Prostate gland (tissue), 2 donors: ENCODE measurements at regions not wholly inside any gene's neighbourhood (a gene's known extent, or its start where the extent isn't known, plus 50 kb on each side); places are given as distances from the start of the nearest gene placed in this dataset.

Experiments used
- DNase-seq: peaks from one replicate; pipeline ENCODE4 v3.0.0-alpha.2; 2019; ENCODE audit warnings: low spot score
- H3K27ac ChIP-seq, 2 donors: fragments of 200-600 bp; sonication (generic); 2 replicates each; pipeline ENCODE4 v1.5.1; 2017 to 2019
- H3K27me3 ChIP-seq: fragments of 200-600 bp; sonication (generic); replicated peaks from 2 replicates; pipeline ENCODE4 v1.5.1; 2019; ENCODE audit not compliant: insufficient read depth
- H3K36me3 ChIP-seq, 2 donors: fragments of 200-600 bp; sonication (generic); 1 replicate in 1 of 2; 2 replicates in 1 of 2; pipeline versions ENCODE4 v1.5.1 to v1.8.1; 2017 to 2019
- H3K4me1 ChIP-seq: fragments of 200-600 bp; sonication (generic); replicated peaks from 2 replicates; pipeline ENCODE4 v1.5.1; 2019
- H3K4me3 ChIP-seq, 2 donors: fragments of 200-600 bp; sonication (generic); 2 replicates each; pipeline ENCODE4 v1.5.1; 2017 to 2019
- H3K9me3 ChIP-seq: fragments of 200-600 bp; sonication (generic); 2 replicates; pipeline ENCODE4 v1.5.1; 2017
- CTCF ChIP-seq, 4 experiments: fragments of 200-600 bp in 2 of 4; fragments of 450-650 bp in 2 of 4; sonication (generic) in 2 of 4; IDR thresholded peaks; 1 replicate in 3 of 4; 2 replicates in 1 of 4; pipeline ENCODE4 v1.5.1; 2016 to 2019; ENCODE audit warnings: antibody characterized with exemption in 4 of 4, mild to moderate bottlenecking in 2 of 4, moderate library complexity in 2 of 4
- POLR2A ChIP-seq: fragments of 450-650 bp; IDR thresholded peaks from one replicate; pipeline ENCODE4 v1.6.1; 2016; ENCODE audit warnings: antibody characterized with exemption, mild to moderate bottlenecking
- POLR2AphosphoS5 ChIP-seq: sonication (generic); formaldehyde crosslinking; IDR thresholded peaks from one replicate; pipeline ENCODE4 v1.6.1; 2017; ENCODE audit warnings: antibody characterized with exemption
- WGBS: methylation state at CpG from one replicate; pipeline ENCODE4 v1.1.5; 2018; 5-methylcytosine and 5-hydroxymethylcytosine counted together
- intact Hi-C: fragments of 100-400 bp; cut with DNase I; formaldehyde crosslinking; loops from one replicate; pipeline ENCODE4 v1.14.2; 2022

GRCh38 chr12:73065913-73066312, 793.7 kb downstream of the TRHDE start:
- Histone ChIP-seq H3K27me3 (no peaks in the 10 kb centered on the region), H3K4me1 (no peaks in the 10 kb centered on the region), H3K27ac (no peak overlapping the region), H3K4me3 (no peak overlapping the region), H3K9me3 (no peaks in the 10 kb centered on the region), H3K36me3 (no peaks in the 10 kb centered on the region)
- TF ChIP-seq CTCF (IDR thresholded peaks at IDR 0.05) (no peak), POLR2A (no peak), POLR2AphosphoS5 (no peak)
- no peak for DNase-seq
- intact Hi-C loops, result no loop called here
- 82% methylated on average over 3 of the region's 3 CpGs for WGBS

GRCh38 chr12:73067616-73068015, 795.4 kb downstream of the TRHDE start:
- no peak for TF ChIP-seq POLR2A
- H3K9me3 ChIP-seq, result no peaks in the 10 kb centered on the region
- WGBS, result 96% methylated on average over 5 of the region's 5 CpGs

GRCh38 chr12:73072214-73072613, 800.0 kb downstream of the TRHDE start:
- intact Hi-C loops, result no loop called here
- Histone ChIP-seq H3K4me3 (no peak overlapping the region), H3K36me3 (no peaks in the 10 kb centered on the region), H3K27me3 (no peaks in the 10 kb centered on the region), H3K4me1 (no peaks in the 10 kb centered on the region), H3K27ac (no peak overlapping the region), H3K9me3 (no peaks in the 10 kb centered on the region)
- WGBS, result 95% methylated on average over 4 of the region's 4 CpGs
- TF ChIP-seq POLR2AphosphoS5 (no peak), CTCF (IDR thresholded peaks at IDR 0.05) (no peak), POLR2A (no peak)
- DNase-seq, result no peak

More at GRCh38 chr12:73067616-73068015, 795.4 kb downstream of the TRHDE start:
- Histone ChIP-seq H3K27ac (no peak overlapping the region), H3K4me3 (no peak overlapping the region), H3K36me3 (no peaks in the 10 kb centered on the region), H3K4me1 (no peaks in the 10 kb centered on the region), H3K27me3 (no peaks in the 10 kb centered on the region)
- DNase-seq, result no peak
- intact Hi-C loops, result no loop called here

GRCh38 chr12:73076760-73077159, 804.6 kb downstream of the TRHDE start:
- no peaks in the 10 kb centered on the region for H3K4me1 ChIP-seq
- H3K9me3 ChIP-seq, result no peaks in the 10 kb centered on the region
- H3K36me3 ChIP-seq, result no peaks in the 10 kb centered on the region
- intact Hi-C loops, result no loop called here
- H3K4me3 ChIP-seq, result no peak overlapping the region
- TF ChIP-seq CTCF (IDR thresholded peaks at IDR 0.05) (no peak), POLR2AphosphoS5 (no peak), POLR2A (no peak)
- DNase-seq, result no peak
- no peak overlapping the region for H3K27ac ChIP-seq
- 83% methylated on average over 2 of the region's 2 CpGs for WGBS
- no peaks in the 10 kb centered on the region for H3K27me3 ChIP-seq

GRCh38 chr12:73083736-73084135, 811.6 kb downstream of the TRHDE start:
- DNase-seq, result no peak
- TF ChIP-seq POLR2AphosphoS5, result no peak
- no peak for TF ChIP-seq CTCF (IDR thresholded peaks at IDR 0.05)
- TF ChIP-seq POLR2A, result no peak
- 79% methylated on average over 1 of the region's 1 CpG for WGBS

More at GRCh38 chr12:73083736-73084135, 811.6 kb downstream of the TRHDE start:
- intact Hi-C loops, result no loop called here
- Histone ChIP-seq H3K4me3 (no peak overlapping the region), H3K27ac (no peak overlapping the region), H3K36me3 (no peaks in the 10 kb centered on the region), H3K27me3 (no peaks in the 10 kb centered on the region), H3K4me1 (no peaks in the 10 kb centered on the region), H3K9me3 (no peaks in the 10 kb centered on the region)
